ENCODE measurements at regions not wholly inside any gene's neighbourhood (a gene's known extent, or its start where the extent isn't known, plus 50 kb on each side); places are given as distances from the start of the nearest gene placed in this dataset.
A peak's percentile ranks its signal among the peaks of the same experiment; 100 is the strongest.

DNA sequence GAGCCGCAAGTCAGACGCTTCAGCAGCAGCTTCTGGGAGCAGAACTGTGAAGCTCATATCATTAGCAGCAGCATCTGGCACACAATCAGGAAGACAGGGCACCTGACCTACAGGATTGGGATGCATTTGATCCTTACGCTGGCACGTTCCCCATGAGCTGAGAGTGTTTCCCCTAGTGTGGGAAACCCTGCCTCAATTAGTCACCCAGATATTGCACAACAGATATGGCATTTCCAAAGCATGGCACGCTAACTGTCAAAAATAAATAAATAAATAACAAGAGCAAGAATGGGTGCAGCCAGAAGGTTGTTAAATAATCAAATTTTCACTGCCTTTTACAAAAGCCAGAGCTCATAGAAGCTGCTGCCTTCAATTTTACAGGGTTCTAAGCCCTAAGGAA lies 189.6 kb upstream of the THBS1 start:
- H3K27ac ChIP-seq (ENCODE audit: insufficient read depth in 1 of 2, low read depth in 1 of 2, low read length in 2 of 2, poor library complexity in 1 of 2, severe bottlenecking in 2 of 2) = no peak overlapping the region
- 100% methylated on average over 4 of the region's 5 CpGs for WGBS (ENCODE audit: insufficient coverage)
- H3K9me3 ChIP-seq (ENCODE audit: control extremely low read depth in 1 of 5, control insufficient read depth in 4 of 5, insufficient read depth in 2 of 5, low read depth in 1 of 5, low read length in 4 of 5) = no peaks in the 10 kb centered on the region
- ChIA-PET CTCF (interaction anchor here (0.9 to 1.0 kb wide), 2 partner anchors 8 to 10 kb away, joined by 3 read pairs; no protein-coding TSS in a partner anchor), POLR2A (no interaction called here)
- H3K4me3 ChIP-seq (ENCODE audit: control insufficient read depth in 1 of 7, extremely low read depth in 1 of 7, insufficient read depth in 4 of 7, low read depth in 2 of 7, low read length in 6 of 7) = no peak overlapping the region
- no peaks in the 10 kb centered on the region for H3K36me3 ChIP-seq (ENCODE audit: control insufficient read depth in 4 of 4, insufficient read depth in 4 of 4, low read length in 3 of 4)
- no peak for DNase-seq
- H3K27me3 ChIP-seq (replicated peaks in 2 of 5; ENCODE audit: control insufficient read depth in 4 of 5, insufficient read depth in 5 of 5, low read length in 4 of 5) = peaks cover 0 to 4% (median 0%) of the 10 kb centered on the region in 5 experiments
- peaks cover 0 to 11% (median 2%) of the 10 kb centered on the region in 4 experiments for H3K4me1 ChIP-seq (ENCODE audit: control extremely low read depth in 1 of 4, control insufficient read depth in 4 of 4, insufficient read depth in 4 of 4, low read length in 3 of 4)

DNA sequence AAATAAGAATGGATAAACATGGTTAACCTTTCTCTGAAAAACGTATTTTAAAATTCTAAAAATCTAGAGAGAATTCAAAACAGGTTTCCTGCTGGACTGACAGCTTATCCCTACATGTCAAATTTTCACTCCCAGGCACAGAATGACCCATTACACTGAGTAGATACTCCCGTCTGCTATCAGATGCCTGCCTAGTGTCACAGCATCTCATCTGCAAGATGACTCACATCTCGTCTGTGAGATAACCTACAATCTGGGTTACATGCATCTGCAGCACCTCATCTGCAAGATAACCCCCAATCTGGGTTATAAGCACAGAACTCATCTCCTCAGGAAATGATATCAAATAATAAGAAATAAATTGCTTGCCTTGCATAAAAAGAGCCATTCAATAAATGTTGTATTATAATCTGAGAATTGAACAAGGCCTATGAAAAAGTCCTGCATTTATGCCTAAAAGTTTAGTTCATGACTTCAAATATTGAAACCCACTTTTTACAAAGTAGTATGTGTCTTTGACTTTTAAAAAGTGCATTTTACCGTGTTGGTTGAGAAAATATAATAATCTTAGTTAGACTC lies 188.3 kb upstream of the THBS1 start:
- H3K4me1 ChIP-seq (ENCODE audit: control extremely low read depth in 1 of 4, control insufficient read depth in 4 of 4, insufficient read depth in 4 of 4, low read length in 3 of 4) = peaks cover 2 to 24% (median 6%) of the 10 kb centered on the region in 4 experiments
- H3K36me3 ChIP-seq (ENCODE audit: control insufficient read depth in 4 of 4, insufficient read depth in 4 of 4, low read length in 3 of 4) = no peaks in the 10 kb centered on the region
- DNase-seq = no peak
- peaks cover 0 to 4% (median 0%) of the 10 kb centered on the region in 5 experiments for H3K27me3 ChIP-seq (replicated peaks in 2 of 5; ENCODE audit: control insufficient read depth in 4 of 5, insufficient read depth in 5 of 5, low read length in 4 of 5)
- no peak overlapping the region for H3K4me3 ChIP-seq (ENCODE audit: control insufficient read depth in 1 of 7, extremely low read depth in 1 of 7, insufficient read depth in 4 of 7, low read depth in 2 of 7, low read length in 6 of 7)
- POLR2A ChIA-PET = no interaction called here
- CTCF ChIA-PET = no interaction called here
- H3K27ac ChIP-seq (ENCODE audit: insufficient read depth in 1 of 2, low read depth in 1 of 2, low read length in 2 of 2, poor library complexity in 1 of 2, severe bottlenecking in 2 of 2) = no peak overlapping the region
- H3K9me3 ChIP-seq (ENCODE audit: control extremely low read depth in 1 of 5, control insufficient read depth in 4 of 5, insufficient read depth in 2 of 5, low read depth in 1 of 5, low read length in 4 of 5) = no peaks in the 10 kb centered on the region
- WGBS (ENCODE audit: insufficient coverage) = 100% methylated on average over 2 of the region's 4 CpGs

DNA sequence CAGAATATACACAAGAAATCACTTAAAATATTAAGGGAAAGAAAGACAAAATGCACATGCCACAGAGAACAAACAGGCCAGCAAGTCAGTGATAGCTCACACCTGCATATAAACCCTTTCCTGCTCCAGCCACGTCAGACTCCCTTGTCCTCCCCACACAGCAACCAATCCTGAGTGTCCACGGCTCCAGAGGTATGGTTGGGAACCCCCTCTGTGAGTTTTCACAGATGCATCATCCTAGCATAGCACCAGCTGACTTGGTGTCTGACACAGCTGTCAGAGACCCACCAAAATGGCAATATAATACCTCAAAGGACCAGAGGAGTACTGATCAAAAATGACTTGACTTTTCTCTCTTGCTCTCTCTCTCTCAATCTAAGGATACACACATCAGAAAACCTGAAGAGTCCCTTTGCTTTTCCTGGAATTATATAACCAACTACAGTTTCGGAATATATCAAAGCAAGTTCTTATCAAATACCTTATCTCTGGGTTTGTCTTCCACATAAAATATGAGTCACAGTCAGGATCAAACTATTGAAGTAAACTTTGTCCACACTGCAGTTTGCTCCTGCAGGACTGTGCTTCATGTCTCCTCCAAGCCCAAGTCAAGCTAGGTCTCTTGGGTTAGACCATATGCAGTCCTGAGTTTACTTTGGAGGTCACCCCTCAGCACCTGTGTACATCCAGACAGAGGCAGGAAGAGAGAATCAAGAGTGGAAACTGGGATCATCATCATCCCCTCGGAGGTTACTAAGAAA lies 187.1 kb upstream of the THBS1 start:
- WGBS (ENCODE audit: insufficient coverage) = 100% methylated on average over 2 of the region's 4 CpGs

DNA sequence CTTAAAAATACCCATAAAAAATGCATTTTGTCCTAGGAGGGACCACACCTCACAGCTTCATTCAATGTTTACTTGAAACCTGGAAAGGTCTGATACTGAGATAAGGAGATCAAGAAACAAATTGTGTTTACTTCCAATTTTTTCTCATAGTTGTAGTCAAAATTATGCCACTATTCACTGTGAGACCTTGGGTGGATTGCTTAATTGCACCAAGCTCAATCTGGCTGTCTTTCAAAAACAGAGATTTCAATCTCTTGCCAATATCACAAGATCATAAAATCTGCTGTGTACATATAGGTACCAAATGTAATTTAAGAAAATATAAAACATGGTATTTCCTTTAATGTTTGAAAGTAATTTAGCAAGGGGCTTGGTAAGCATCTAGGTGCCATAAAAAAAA lies 186.4 kb upstream of the THBS1 start:
- ChIA-PET CTCF (interaction anchor here (1.1 to 1.6 kb wide), 3 partner anchors 10 to 186 kb away, joined by 3 to 4 read pairs (median 3); partner anchors contain the start of gene THBS1), POLR2A (no interaction called here)
- peaks cover 0 to 29% (median 6%) of the 10 kb centered on the region in 4 experiments for H3K4me1 ChIP-seq (ENCODE audit: control extremely low read depth in 1 of 4, control insufficient read depth in 4 of 4, insufficient read depth in 4 of 4, low read length in 3 of 4)
- H3K9me3 ChIP-seq (ENCODE audit: control extremely low read depth in 1 of 5, control insufficient read depth in 4 of 5, insufficient read depth in 2 of 5, low read depth in 1 of 5, low read length in 4 of 5) = no peaks in the 10 kb centered on the region
- H3K27me3 ChIP-seq (replicated peaks in 2 of 5; ENCODE audit: control insufficient read depth in 4 of 5, insufficient read depth in 5 of 5, low read length in 4 of 5) = peaks cover 0 to 4% (median 0%) of the 10 kb centered on the region in 5 experiments
- no peak overlapping the region for H3K27ac ChIP-seq (ENCODE audit: insufficient read depth in 1 of 2, low read depth in 1 of 2, low read length in 2 of 2, poor library complexity in 1 of 2, severe bottlenecking in 2 of 2)
- no peak for DNase-seq
- H3K4me3 ChIP-seq (ENCODE audit: control insufficient read depth in 1 of 7, extremely low read depth in 1 of 7, insufficient read depth in 4 of 7, low read depth in 2 of 7, low read length in 6 of 7) = no peak overlapping the region
- H3K36me3 ChIP-seq (ENCODE audit: control insufficient read depth in 4 of 4, insufficient read depth in 4 of 4, low read length in 3 of 4) = no peaks in the 10 kb centered on the region

More for the DNA sequence above, 187.1 kb upstream of the THBS1 start:
- Histone ChIP-seq H3K4me1 (ENCODE audit: control extremely low read depth in 1 of 4, control insufficient read depth in 4 of 4, insufficient read depth in 4 of 4, low read length in 3 of 4) (peaks cover 0 to 29% (median 6%) of the 10 kb centered on the region in 4 experiments), H3K36me3 (ENCODE audit: control insufficient read depth in 4 of 4, insufficient read depth in 4 of 4, low read length in 3 of 4) (no peaks in the 10 kb centered on the region), H3K27me3 (replicated peaks in 2 of 5; ENCODE audit: control insufficient read depth in 4 of 5, insufficient read depth in 5 of 5, low read length in 4 of 5) (peaks cover 0 to 4% (median 0%) of the 10 kb centered on the region in 5 experiments), H3K9me3 (ENCODE audit: control extremely low read depth in 1 of 5, control insufficient read depth in 4 of 5, insufficient read depth in 2 of 5, low read depth in 1 of 5, low read length in 4 of 5) (no peaks in the 10 kb centered on the region), H3K4me3 (ENCODE audit: control insufficient read depth in 1 of 7, extremely low read depth in 1 of 7, insufficient read depth in 4 of 7, low read depth in 2 of 7, low read length in 6 of 7) (no peak overlapping the region), H3K27ac (ENCODE audit: insufficient read depth in 1 of 2, low read depth in 1 of 2, low read length in 2 of 2, poor library complexity in 1 of 2, severe bottlenecking in 2 of 2) (no peak overlapping the region)
- ChIA-PET CTCF (interaction anchor here (1.4 kb wide), 1 partner anchor 187 kb away, joined by 4 read pairs; the partner anchor contains the start of gene THBS1), POLR2A (no interaction called here)
- DNase-seq = no peak

DNA sequence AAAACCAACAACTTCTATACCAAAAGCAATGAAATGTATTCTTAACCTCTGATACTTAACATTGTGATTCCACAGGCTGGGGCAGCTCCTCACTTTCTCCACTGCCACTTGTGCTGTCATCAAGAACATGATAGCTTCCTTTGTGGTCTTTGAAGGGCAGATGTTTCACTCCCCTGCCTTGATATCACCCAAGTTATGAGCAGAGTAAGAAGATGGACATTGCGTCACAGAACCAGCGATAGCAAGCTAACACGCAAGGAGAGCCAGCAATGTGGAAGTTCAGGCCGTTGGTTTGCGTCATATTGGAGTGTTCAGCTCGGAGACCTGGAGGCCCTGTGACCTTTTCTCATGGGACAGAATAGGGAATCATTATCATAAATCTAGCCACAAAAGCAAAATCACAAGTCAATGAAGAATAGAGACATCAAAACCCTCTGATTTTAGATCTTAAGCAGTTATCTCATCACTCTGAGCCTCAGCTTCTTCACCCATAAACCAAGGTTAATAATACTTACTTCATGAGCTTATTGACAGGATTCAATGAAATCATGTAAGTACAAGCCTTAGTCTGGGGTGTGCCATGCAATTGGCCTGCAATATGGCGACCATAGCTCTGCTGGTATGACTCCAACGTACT lies 183.8 kb upstream of the THBS1 start:
- H3K27ac ChIP-seq (ENCODE audit: insufficient read depth in 1 of 2, low read depth in 1 of 2, low read length in 2 of 2, poor library complexity in 1 of 2, severe bottlenecking in 2 of 2) = no peak overlapping the region
- POLR2A ChIA-PET = interaction anchor here (1.1 kb wide), 1 partner anchor 30 kb away, joined by 4 read pairs; no protein-coding TSS in a partner anchor
- H3K4me1 ChIP-seq (ENCODE audit: control extremely low read depth in 1 of 4, control insufficient read depth in 4 of 4, insufficient read depth in 4 of 4, low read length in 3 of 4) = peaks cover 0 to 29% (median 6%) of the 10 kb centered on the region in 4 experiments
- no peak overlapping the region for H3K4me3 ChIP-seq (ENCODE audit: control insufficient read depth in 1 of 7, extremely low read depth in 1 of 7, insufficient read depth in 4 of 7, low read depth in 2 of 7, low read length in 6 of 7)
- H3K36me3 ChIP-seq (ENCODE audit: control insufficient read depth in 4 of 4, insufficient read depth in 4 of 4, low read length in 3 of 4) = no peaks in the 10 kb centered on the region
- H3K9me3 ChIP-seq (ENCODE audit: control extremely low read depth in 1 of 5, control insufficient read depth in 4 of 5, insufficient read depth in 2 of 5, low read depth in 1 of 5, low read length in 4 of 5) = no peaks in the 10 kb centered on the region
- CTCF ChIA-PET = interaction anchor here (1.2 kb wide), 1 partner anchor 15 kb away, joined by 3 read pairs; no protein-coding TSS in a partner anchor
- DNase-seq = peak; percentile 83 to 91 (median 87)
- peaks cover 0 to 4% (median 0%) of the 10 kb centered on the region in 5 experiments for H3K27me3 ChIP-seq (replicated peaks in 2 of 5; ENCODE audit: control insufficient read depth in 4 of 5, insufficient read depth in 5 of 5, low read length in 4 of 5)
- 84% methylated on average over 5 of the region's 8 CpGs for WGBS (ENCODE audit: insufficient coverage)

DNA sequence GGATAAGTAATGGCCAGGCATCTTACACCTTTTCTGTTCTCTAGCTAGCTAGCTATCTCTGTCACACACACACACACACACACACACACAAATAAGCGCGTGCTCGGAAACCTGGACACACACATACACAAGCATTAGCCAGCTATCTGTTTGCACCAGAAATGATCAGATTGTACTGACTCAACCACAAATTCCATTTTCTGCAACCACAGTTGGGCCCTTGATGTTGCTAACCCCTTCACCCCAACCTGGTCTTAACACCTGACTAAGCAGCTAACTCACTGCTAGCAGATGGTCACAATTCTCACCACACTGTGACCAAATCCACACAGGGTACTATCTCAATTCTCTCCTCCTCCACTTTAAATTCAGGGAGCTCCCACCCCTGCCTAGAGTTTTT lies 183.0 kb upstream of the THBS1 start:
- DNase-seq = peak; percentile 21 to 79 (median 66)
- H3K9me3 ChIP-seq (ENCODE audit: control extremely low read depth in 1 of 5, control insufficient read depth in 4 of 5, insufficient read depth in 2 of 5, low read depth in 1 of 5, low read length in 4 of 5) = no peaks in the 10 kb centered on the region
- H3K27ac ChIP-seq (ENCODE audit: insufficient read depth in 1 of 2, low read depth in 1 of 2, low read length in 2 of 2, poor library complexity in 1 of 2, severe bottlenecking in 2 of 2) = no peak overlapping the region
- ChIA-PET POLR2A (interaction anchor here (0.6 kb wide), 1 partner anchor 131 kb away, joined by 3 read pairs; no protein-coding TSS in a partner anchor), CTCF (interaction anchor here (1.2 kb wide), 1 partner anchor 14 kb away, joined by 3 read pairs; no protein-coding TSS in a partner anchor)
- H3K27me3 ChIP-seq (replicated peaks in 2 of 5; ENCODE audit: control insufficient read depth in 4 of 5, insufficient read depth in 5 of 5, low read length in 4 of 5) = peaks cover 0 to 4% (median 0%) of the 10 kb centered on the region in 5 experiments
- no peaks in the 10 kb centered on the region for H3K36me3 ChIP-seq (ENCODE audit: control insufficient read depth in 4 of 4, insufficient read depth in 4 of 4, low read length in 3 of 4)
- H3K4me1 ChIP-seq (ENCODE audit: control extremely low read depth in 1 of 4, control insufficient read depth in 4 of 4, insufficient read depth in 4 of 4, low read length in 3 of 4) = peaks cover 0 to 29% (median 6%) of the 10 kb centered on the region in 4 experiments
- no peak overlapping the region for H3K4me3 ChIP-seq (ENCODE audit: control insufficient read depth in 1 of 7, extremely low read depth in 1 of 7, insufficient read depth in 4 of 7, low read depth in 2 of 7, low read length in 6 of 7)
- no CpG with 5 or more reads among the region's 3 CpGs for WGBS (ENCODE audit: insufficient coverage)
